ENCODE measurements at regions not wholly inside any gene's neighbourhood (a gene's known extent, or its start where the extent isn't known, plus 50 kb on each side); places are given as distances from the start of the nearest gene placed in this dataset.

- TF ChIP-seq CTCF (IDR thresholded peaks at IDR 0.05; ENCODE audit: low read length) (no peak), EZH2 (optimal IDR thresholded peaks at IDR 0.05; ENCODE audit: low read depth, low read length) (no peak), EZH2phosphoT487 (IDR thresholded peaks at IDR 0.05; ENCODE audit: low read length) (no peak)
Measured at GRCh38 chr12:92504594-92504981, 198.2 kb upstream of the PLEKHG7 start.
